ENCODE measurements at regions not wholly inside any gene's neighbourhood (a gene's known extent, or its start where the extent isn't known, plus 50 kb on each side); places are given as distances from the start of the nearest gene placed in this dataset.

DNA sequence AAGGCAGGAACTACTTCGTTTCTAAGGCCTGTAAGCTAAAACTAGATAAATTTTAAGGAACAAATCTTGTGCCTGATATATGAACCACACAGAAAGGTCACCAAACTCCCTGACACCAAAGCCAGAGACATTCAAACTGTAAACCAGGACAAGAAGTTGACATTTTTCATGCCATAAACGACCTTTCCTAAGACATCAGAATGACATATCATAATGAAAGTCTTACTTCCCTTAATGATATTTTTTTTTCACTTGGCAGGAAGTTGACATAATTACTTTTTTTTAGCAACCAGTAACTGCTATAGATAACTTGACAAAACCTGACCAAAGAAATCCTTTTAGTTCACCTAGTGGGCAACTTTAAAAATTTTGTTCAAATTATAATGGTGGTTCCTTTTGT is 231.5 kb upstream of the AGTR2 start:
- TF ChIP-seq, protein P1, sequence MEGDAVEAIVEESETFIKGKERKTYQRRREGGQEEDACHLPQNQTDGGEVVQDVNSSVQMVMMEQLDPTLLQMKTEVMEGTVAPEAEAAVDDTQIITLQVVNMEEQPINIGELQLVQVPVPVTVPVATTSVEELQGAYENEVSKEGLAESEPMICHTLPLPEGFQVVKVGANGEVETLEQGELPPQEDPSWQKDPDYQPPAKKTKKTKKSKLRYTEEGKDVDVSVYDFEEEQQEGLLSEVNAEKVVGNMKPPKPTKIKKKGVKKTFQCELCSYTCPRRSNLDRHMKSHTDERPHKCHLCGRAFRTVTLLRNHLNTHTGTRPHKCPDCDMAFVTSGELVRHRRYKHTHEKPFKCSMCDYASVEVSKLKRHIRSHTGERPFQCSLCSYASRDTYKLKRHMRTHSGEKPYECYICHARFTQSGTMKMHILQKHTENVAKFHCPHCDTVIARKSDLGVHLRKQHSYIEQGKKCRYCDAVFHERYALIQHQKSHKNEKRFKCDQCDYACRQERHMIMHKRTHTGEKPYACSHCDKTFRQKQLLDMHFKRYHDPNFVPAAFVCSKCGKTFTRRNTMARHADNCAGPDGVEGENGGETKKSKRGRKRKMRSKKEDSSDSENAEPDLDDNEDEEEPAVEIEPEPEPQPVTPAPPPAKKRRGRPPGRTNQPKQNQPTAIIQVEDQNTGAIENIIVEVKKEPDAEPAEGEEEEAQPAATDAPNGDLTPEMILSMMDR (IDR thresholded peaks at IDR 0.05): no peak
- no peak for TF ChIP-seq POLR2A (IDR thresholded peaks at IDR 0.05; ENCODE audit: low read depth)
- TF ChIP-seq EP300 (IDR thresholded peaks at IDR 0.05): no peak
